ES-I3 (cell line): ENCODE measurements at regions not wholly inside any gene's neighbourhood (a gene's known extent, or its start where the extent isn't known, plus 50 kb on each side); places are given as distances from the start of the nearest gene placed in this dataset.
"Not testable (repeated sequence)": the region's sequence is repeated elsewhere in the genome, so short reads cannot be mapped to it uniquely, and the experiment has no call there.

Experiments
- H3K36me3 ChIP-seq: 2 replicates; pipeline ENCODE4 v1.6.1; 2013; ENCODE audit warnings: mild to moderate bottlenecking, low read length, control low read depth, moderate library complexity; ENCODE audit not compliant: insufficient read depth
- H3K4me1 ChIP-seq: 2 replicates; pipeline ENCODE4 v1.6.1; 2013; ENCODE audit warnings: mild to moderate bottlenecking, control low read depth, low read length; ENCODE audit not compliant: insufficient read depth
- H3K9ac ChIP-seq: 2 replicates; pipeline ENCODE4 v1.6.1; 2013; ENCODE audit warnings: low read depth, mild to moderate bottlenecking, low read length, moderate library complexity
- H3K9me3 ChIP-seq: 2 replicates; pipeline ENCODE4 v1.6.1; 2013; ENCODE audit warnings: mild to moderate bottlenecking, low read length, moderate library complexity; ENCODE audit not compliant: control insufficient read depth, insufficient read depth

DNA sequence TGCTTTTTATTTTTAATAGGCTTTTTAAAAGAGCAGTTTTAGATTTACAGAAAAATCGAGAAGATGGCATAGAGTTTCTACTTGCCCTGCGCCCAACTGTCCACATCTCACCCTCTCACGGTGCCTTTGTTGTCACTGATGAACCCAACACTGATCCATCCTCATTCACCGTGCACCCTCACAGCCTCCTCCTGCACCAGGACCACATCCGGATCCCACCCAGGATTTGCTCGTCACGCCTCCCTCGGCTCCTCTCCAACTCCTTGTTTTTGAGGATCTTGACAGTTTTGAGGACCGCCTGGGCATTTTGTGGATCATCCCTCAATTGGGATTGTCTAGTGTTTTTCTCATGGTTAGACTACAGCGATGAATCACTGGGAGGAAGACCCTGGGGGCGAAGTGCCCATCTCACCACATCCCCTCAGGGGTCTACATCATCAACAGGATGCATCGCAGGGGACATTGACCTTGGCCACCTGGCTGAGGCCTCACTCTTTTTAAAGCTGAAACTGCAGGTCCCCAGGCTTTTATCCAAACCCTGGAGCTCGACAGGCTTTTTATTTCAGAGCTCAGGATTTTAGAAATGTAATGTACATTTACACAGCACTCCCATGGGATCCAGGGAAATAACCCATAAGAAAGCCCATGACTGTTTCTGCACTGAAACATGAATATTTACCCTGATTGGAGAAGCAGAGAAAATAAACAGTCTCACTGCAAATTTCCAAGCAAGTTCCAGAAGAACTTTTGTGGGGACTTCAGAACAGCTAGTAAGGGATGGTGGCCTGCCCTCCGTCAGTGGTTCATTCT lies 71.8 kb upstream of the ZNF469 start:
- peaks cover 7% of the 10 kb centered on the region; the same call in 1 of the 2 replicates for H3K4me1 ChIP-seq
- no peaks in the 10 kb centered on the region for H3K36me3 ChIP-seq
- H3K9ac ChIP-seq: no peak overlapping the region
- H3K9me3 ChIP-seq: peaks cover 3% of the 10 kb centered on the region; the same call in 1 of the 2 replicates

GRCh38 chr16:88311860-88312259 lies 70.9 kb upstream of the ZNF469 start:
- H3K4me1 ChIP-seq, H3K36me3 ChIP-seq, H3K9me3 ChIP-seq, H3K9ac ChIP-seq: not testable (repeated sequence)

DNA sequence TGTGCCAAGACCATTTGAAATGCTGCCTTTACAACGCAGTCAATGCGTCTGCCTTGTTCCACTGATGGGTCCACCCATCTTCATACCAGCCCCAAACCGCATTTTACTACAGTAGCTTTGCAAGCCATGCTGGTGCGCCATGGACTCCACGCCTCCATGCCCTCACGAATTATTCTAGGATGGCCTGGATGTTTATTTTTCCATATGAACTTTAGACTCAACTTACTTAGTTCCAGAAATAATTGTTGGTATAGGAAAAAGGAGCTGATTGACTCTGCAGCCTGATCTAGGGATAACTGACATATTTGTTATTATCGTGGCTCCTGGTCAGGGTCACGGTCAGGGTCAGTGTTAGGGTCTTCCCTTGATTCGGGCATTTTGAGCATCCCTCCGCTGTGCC lies 70.0 kb upstream of the ZNF469 start:
- no peak overlapping the region for H3K9ac ChIP-seq
- H3K9me3 ChIP-seq: peaks cover 3% of the 10 kb centered on the region; the same call in 1 of the 2 replicates
- H3K4me1 ChIP-seq: peaks cover 9% of the 10 kb centered on the region; the same call in 1 of the 2 replicates
- no peaks in the 10 kb centered on the region for H3K36me3 ChIP-seq

GRCh38 chr16:88314991-88315542 lies 67.7 kb upstream of the ZNF469 start:
- H3K9me3 ChIP-seq: peaks cover 3% of the 10 kb centered on the region; the same call in 1 of the 2 replicates
- H3K36me3 ChIP-seq: no peaks in the 10 kb centered on the region
- peaks cover 9% of the 10 kb centered on the region; the same call in 1 of the 2 replicates for H3K4me1 ChIP-seq
- no peak overlapping the region for H3K9ac ChIP-seq

GRCh38 chr16:88315543-88316105 lies 67.1 kb upstream of the ZNF469 start:
- H3K36me3 ChIP-seq: no peaks in the 10 kb centered on the region
- H3K9me3 ChIP-seq: peaks cover 3% of the 10 kb centered on the region; the same call in 1 of the 2 replicates
- no peak overlapping the region for H3K9ac ChIP-seq
- peaks cover 9% of the 10 kb centered on the region; the same call in 1 of the 2 replicates for H3K4me1 ChIP-seq

- Histone ChIP-seq H3K4me1 (peaks cover 9% of the 10 kb centered on the region; the same call in 1 of the 2 replicates), H3K9ac (no peak overlapping the region), H3K36me3 (no peaks in the 10 kb centered on the region), H3K9me3 (peaks cover 3% of the 10 kb centered on the region; the same call in 1 of the 2 replicates)
These were observed 66.6 kb upstream of the ZNF469 start for GRCh38 chr16:88316151-88316550.

DNA sequence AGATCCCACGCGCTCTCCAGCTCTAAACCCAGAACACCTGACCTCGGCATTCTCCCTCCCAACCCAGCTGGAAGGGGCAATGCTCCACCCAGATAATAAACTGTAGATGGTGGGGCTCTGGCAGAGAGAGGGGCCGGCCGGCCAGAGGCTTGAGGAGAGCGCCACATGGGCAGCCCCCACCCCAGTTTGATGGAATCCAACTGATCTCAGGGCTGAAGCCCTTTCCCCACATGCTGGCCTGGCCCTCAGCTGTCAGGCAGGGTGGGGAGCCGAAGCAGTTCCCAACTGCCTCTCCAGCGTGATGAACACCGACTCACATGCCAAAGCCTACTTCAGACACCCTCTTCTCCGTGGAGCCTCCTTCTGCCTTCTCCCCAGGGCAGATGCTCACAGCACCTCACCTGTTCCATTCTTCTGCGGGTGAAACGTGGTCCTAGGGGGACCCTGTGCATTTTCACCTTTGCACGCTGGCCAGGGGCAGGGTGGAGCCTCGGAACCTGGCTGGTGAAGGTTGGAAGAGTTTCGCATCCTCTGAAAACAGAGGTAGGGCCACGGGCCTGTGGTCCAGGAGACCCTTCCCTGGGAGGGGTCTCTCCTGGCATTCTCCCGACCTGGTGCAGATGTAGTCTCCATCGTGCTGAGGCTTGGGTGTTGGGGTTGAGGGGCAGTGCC lies 65.7 kb upstream of the ZNF469 start:
- Histone ChIP-seq H3K4me1 (peaks cover 9% of the 10 kb centered on the region; the same call in 1 of the 2 replicates), H3K9me3 (no peaks in the 10 kb centered on the region; the same call in 1 of the 2 replicates), H3K36me3 (no peaks in the 10 kb centered on the region), H3K9ac (no peak overlapping the region)

DNA sequence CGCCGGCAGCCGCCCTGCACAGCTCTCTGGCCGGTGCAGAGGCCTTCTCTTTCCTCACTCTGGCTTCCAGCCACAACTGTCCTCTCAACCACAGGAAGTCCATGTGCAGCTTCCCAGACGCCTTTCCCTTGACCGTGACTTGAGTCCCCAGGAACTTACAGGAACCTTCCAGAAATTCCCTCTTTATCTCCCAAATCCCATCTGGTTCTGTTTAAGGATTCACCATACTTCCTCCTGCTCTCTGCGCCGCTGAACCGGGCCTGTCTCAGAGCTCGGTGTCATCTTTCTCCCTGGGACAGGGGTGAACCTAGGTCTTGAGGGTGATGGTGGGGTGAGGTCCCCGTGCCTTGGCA lies 65.2 kb upstream of the ZNF469 start:
- Histone ChIP-seq H3K4me1 (peaks cover 9% of the 10 kb centered on the region; the same call in 1 of the 2 replicates), H3K9me3 (no peaks in the 10 kb centered on the region), H3K9ac (no peak overlapping the region), H3K36me3 (no peaks in the 10 kb centered on the region)

DNA sequence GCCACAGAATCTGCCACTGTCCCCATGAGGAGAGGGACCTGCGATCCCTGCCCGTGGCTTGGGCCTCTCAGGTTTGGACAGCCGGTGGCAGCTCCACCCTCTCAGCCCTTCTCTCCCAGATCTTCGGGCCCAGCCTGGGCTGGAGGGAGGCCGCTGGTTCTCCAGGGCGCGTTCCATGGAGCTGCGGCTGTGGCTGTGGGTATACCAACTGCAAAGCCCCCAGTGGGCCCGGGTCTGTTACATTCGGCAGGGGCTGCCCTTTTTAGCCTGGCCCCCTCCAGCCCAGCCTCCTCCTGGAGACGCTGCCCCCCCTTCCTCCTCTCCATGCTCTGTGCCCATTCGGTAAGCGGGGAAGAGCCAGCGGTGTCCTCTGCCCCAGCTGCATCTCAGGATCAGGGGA lies 64.7 kb upstream of the ZNF469 start:
- Histone ChIP-seq H3K36me3 (no peaks in the 10 kb centered on the region), H3K9me3 (no peaks in the 10 kb centered on the region), H3K4me1 (peaks cover 9% of the 10 kb centered on the region; the same call in 1 of the 2 replicates), H3K9ac (no peak overlapping the region)

- Histone ChIP-seq H3K9me3 (no peaks in the 10 kb centered on the region), H3K36me3 (no peaks in the 10 kb centered on the region), H3K9ac (no peak overlapping the region), H3K4me1 (peaks cover 9% of the 10 kb centered on the region; the same call in 1 of the 2 replicates)
These were observed 64.2 kb upstream of the ZNF469 start for GRCh38 chr16:88318521-88318920.

- Histone ChIP-seq H3K36me3 (no peaks in the 10 kb centered on the region), H3K4me1 (peaks cover 9% of the 10 kb centered on the region; the same call in 1 of the 2 replicates)
These were observed 63.4 kb upstream of the ZNF469 start for GRCh38 chr16:88319116-88319965.

DNA sequence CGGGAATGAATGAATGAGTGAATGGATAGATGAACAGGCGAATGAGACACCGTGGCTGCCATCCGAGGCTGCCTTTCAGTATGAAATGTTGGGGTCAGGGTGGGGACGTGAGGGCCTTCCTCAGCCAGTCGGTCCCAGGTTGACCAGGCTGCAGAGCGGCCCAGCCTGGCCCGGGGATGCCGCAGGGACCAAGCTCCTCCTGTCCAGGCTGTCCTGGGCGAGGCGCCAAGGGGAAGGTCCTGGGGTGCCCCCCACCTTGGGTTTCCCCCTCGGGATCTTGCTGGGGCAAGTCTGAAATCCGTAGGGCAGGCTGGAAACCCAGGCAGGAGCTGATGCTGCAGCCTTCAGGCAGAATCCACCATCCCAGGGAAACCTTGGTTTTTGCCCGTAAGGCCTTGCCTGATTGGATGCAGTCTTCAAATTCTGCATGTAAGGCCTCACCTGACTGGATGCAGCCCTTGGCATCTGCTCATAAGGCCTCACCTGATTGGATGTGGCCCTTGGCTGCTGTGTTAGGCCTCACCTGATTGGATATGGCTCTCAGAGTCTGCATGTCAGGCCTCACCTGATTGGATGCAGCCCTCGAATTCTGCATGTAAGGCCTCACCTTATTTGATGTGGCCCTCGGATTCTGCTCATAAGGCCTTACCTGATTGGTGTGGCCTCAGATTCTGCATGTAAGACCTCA lies 61.7 kb upstream of the ZNF469 start:
- H3K9me3 ChIP-seq: no peaks in the 10 kb centered on the region
- peaks cover 2% of the 10 kb centered on the region; the same call in 1 of the 2 replicates for H3K4me1 ChIP-seq
- no peaks in the 10 kb centered on the region for H3K36me3 ChIP-seq
- H3K9ac ChIP-seq: no peak overlapping the region

More at GRCh38 chr16:88319116-88319965, 63.4 kb upstream of the ZNF469 start:
- Histone ChIP-seq H3K9me3 (no peaks in the 10 kb centered on the region), H3K9ac (no peak overlapping the region)
